Pancreas (tissue), 10 donors: ENCODE measurements at regions not wholly inside any gene's neighbourhood (a gene's known extent, or its start where the extent isn't known, plus 50 kb on each side); places are given as distances from the start of the nearest gene placed in this dataset.
A peak's percentile ranks its signal among the peaks of the same experiment; 100 is the strongest.

Experiments used
- ATAC-seq, 4 donors: fragments of 200-7000 bp; cut with Tn5 transposase; one replicate each; pipeline versions ENCODE4 v1.8.0 to v1.9.1; 2020; ENCODE audit warnings: mild to moderate bottlenecking in 4 of 4, moderate library complexity in 4 of 4
- DNase-seq, 6 donors: peaks; one replicate each; pipeline ENCODE4 v3.0.0-alpha.2; 2020
- FAIRE-seq: peaks from 2 replicates; lab custom pipeline; 2012; peaks lifted over from hg19 to GRCh38; lab: Jason Lieb, UNC
- H3K27ac ChIP-seq, 4 donors: fragments of 200-600 bp; sonication (generic); 1 replicate in 3 of 4; 2 replicates in 1 of 4; pipeline versions ENCODE4 v1.5.0 to v1.8.0; 2020
- H3K27me3 ChIP-seq, 4 donors: fragments of 200-600 bp; one replicate each; pipeline ENCODE4 v1.8.0; 2021
- H3K36me3 ChIP-seq, 3 donors: fragments of 200-600 bp; sonication (generic) in 1 of 3; one replicate each; pipeline versions ENCODE4 v1.5.0 to v1.8.0; 2020 to 2021
- H3K4me1 ChIP-seq, 3 donors: fragments of 200-600 bp; one replicate each; pipeline ENCODE4 v1.8.0; 2021
- H3K4me3 ChIP-seq, 4 donors: fragments of 200-600 bp; sonication (generic) in 2 of 4; one replicate each; pipeline versions ENCODE4 v1.5.0 to v1.8.0; 2020 to 2021
- H3K9me3 ChIP-seq, 4 donors: fragments of 200-600 bp; one replicate each; pipeline ENCODE4 v1.8.0; 2021
- WGBS, 2 donors: extraction: QIAGEN DNeasy Blood & Tissue Kit; methylation state at CpG; one replicate each; pipeline ENCODE4 v1.1.7; 2013; 5-methylcytosine and 5-hydroxymethylcytosine counted together
- intact Hi-C, 3 donors: fragments of 100-400 bp; cut with DNase I; formaldehyde crosslinking; loops; one replicate each; pipeline versions ENCODE4 v1.11.1 to v1.14.2; 2022
- TF ChIP-seq, protein P1 (sequence below), 4 donors: fragments of 200-600 bp; sonication (generic) in 3 of 4; IDR thresholded peaks; one replicate each; pipeline versions ENCODE4 v1.5.0 to v1.8.0; 2021; ENCODE audit warnings: antibody characterized with exemption in 4 of 4
- donor health status: healthy with polysubstance abuse.
- donor health status: DM: no; HTN: no; CAD: no; lungs with moderate emphysema.
- donor health status: DM: no; HTN: no; CAD: no.
- donor health status: control.
- donor health status: control.
- donor health status: Bipolar disorder and iron deficiency.
- donor health status: DM: yes; HTN: yes; CAD: no.
- donor health status: DM: no; HTN: no; CAD: no.
- donor health status: DM: no; HTN: no; CAD: no.
- donor health status: DM: yes; HTN: yes; CAD: no.

GRCh38 chr4:153146961-153147360 is 57.3 kb upstream of the TRIM2 start:
- FAIRE-seq, result no peak
- Histone ChIP-seq H3K27me3 (no peaks in the 10 kb centered on the region), H3K27ac (no peak overlapping the region), H3K9me3 (no peaks in the 10 kb centered on the region), H3K4me3 (no peak overlapping the region), H3K36me3 (no peaks in the 10 kb centered on the region), H3K4me1 (peaks cover 5 to 13% (median 10%) of the 10 kb centered on the region in 3 donors)
- 89 to 91% methylated on average over 4 of the region's 4 CpGs for WGBS, 2 donors
- no peak for ATAC-seq
- no peak for DNase-seq
- intact Hi-C loops, result loop anchor here in 1 of 3 donors (10.0 kb wide), 1 partner anchor 168 kb away; no protein-coding TSS in a partner anchor
- TF ChIP-seq, protein P1, sequence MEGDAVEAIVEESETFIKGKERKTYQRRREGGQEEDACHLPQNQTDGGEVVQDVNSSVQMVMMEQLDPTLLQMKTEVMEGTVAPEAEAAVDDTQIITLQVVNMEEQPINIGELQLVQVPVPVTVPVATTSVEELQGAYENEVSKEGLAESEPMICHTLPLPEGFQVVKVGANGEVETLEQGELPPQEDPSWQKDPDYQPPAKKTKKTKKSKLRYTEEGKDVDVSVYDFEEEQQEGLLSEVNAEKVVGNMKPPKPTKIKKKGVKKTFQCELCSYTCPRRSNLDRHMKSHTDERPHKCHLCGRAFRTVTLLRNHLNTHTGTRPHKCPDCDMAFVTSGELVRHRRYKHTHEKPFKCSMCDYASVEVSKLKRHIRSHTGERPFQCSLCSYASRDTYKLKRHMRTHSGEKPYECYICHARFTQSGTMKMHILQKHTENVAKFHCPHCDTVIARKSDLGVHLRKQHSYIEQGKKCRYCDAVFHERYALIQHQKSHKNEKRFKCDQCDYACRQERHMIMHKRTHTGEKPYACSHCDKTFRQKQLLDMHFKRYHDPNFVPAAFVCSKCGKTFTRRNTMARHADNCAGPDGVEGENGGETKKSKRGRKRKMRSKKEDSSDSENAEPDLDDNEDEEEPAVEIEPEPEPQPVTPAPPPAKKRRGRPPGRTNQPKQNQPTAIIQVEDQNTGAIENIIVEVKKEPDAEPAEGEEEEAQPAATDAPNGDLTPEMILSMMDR (IDR thresholded peaks at IDR 0.05), result no peak

- ATAC-seq, result no peak
- H3K36me3 ChIP-seq, result no peaks in the 10 kb centered on the region
- intact Hi-C loops, result loop anchor here in 1 of 3 donors (10.0 kb wide), 1 partner anchor 166 kb away; no protein-coding TSS in a partner anchor
- peaks cover 3 to 4% (median 3%) of the 10 kb centered on the region in 3 donors for H3K4me1 ChIP-seq
- no peaks in the 10 kb centered on the region for H3K27me3 ChIP-seq
- FAIRE-seq, result no peak
- TF ChIP-seq, protein P1 (IDR thresholded peaks at IDR 0.05), result no peak
- 46 to 51% methylated on average over 3 of the region's 3 CpGs for WGBS, 2 donors
- DNase-seq, result no peak
- no peak overlapping the region for H3K4me3 ChIP-seq
- no peaks in the 10 kb centered on the region for H3K9me3 ChIP-seq
- no peak overlapping the region for H3K27ac ChIP-seq
These were observed 55.5 kb upstream of the TRIM2 start for GRCh38 chr4:153148791-153149190.

DNA sequence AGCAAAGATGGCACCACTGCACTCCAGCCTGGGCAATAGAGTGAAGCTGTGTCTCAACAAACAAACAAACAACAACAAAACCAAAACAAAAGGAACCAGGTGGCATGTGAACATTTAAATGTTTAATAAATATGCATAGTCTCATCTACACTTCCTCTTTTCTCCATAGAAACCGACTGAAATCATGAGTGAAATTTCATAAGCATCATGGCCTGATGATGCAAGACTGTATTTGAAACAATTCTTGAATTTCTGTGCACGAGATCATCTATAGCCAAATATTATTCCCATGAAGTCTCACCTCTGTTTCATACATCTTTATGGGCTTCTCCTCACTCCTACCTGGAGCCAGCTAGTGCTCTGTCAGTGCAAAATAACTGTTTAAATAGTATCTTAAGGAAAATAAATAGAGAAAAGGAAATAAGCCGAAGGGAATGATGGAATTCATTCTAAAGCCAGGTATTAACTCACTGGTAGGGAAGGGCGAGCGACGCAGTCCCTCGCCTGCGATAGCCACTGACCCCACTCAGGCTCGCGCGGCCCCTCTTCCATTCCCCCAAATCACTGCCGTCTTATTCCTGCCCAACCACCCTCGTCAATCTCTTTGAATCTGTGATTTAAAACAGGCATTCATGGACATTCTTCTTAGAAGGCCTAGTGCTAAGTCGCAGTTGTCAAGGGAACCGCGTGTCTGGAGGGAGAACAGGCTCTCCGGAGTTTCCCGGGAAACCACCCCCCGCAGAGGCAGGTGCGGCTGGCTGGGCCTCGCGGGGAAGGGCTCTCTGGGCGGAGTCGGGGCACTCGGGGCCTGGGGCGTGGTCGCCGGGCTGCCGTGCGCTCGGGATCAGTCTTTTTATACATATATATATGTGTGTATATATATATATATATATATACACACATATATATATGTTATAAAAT is 52.4 kb upstream of the TRIM2 start:
- H3K4me3 ChIP-seq, result peak overlapping the region; percentile 35 to 67 (median 43)
- TF ChIP-seq, protein P1 (IDR thresholded peaks at IDR 0.05), result no peak
- H3K4me1 ChIP-seq, result no peaks in the 10 kb centered on the region
- no peaks in the 10 kb centered on the region for H3K27me3 ChIP-seq
- ATAC-seq (peak; percentile 78 to 87 (median 84)), DNase-seq (peak; percentile 79 to 92 (median 82)), FAIRE-seq (no peak)
- 17 to 21% methylated on average over 31 of the region's 31 CpGs for WGBS, 2 donors
- intact Hi-C loops, result no loop called here
- H3K27ac ChIP-seq, result peak overlapping the region in 2 of 4 donors; percentile 38 to 73
- no peaks in the 10 kb centered on the region for H3K9me3 ChIP-seq
- no peaks in the 10 kb centered on the region for H3K36me3 ChIP-seq

DNA sequence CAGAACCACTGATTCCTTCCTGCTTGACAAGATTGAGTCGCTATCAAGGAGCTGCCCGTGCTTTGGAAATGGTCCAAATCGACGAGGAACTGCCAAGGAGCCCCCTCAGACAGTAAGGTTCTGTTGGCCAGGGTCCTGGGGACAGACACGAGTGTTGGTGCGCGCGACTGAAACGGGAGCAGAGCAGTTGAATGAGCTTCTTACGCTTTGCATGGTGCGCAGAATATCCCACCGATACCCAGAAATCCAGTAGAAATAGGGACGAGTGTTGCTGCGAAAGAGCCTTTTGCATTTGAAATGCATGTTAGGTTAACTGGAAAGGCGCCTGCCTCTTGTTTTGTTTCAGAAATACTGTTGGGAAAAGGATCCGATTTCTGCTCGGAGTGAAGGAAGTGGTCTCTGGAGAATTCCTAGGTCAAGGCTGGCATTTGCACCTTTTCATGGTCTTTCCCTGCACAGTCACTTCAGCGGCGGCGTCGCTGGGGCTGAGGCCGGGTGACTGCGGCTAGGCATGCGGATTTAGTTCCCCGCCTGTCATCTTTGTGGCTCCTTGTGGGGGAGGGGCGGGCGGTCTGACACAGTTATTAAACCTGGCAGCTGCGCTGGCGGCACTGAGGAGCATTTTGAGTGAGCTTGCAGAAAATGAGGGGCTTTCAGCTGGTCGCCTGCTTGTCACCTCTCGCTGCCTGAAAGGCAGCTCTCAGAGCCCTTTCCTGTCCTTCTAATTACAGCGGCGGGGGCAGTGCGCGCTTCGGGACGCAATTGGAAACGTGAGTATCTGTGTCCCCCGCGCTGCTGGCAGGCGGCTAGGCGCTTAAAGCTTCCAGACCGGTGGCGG is 51.5 kb upstream of the TRIM2 start:
- intact Hi-C loops, result no loop called here
- Histone ChIP-seq H3K4me1 (no peaks in the 10 kb centered on the region), H3K27ac (peak overlapping the region in 3 of 4 donors; percentile 38 to 73 (median 59)), H3K9me3 (no peaks in the 10 kb centered on the region), H3K27me3 (no peaks in the 10 kb centered on the region), H3K4me3 (peak overlapping the region; percentile 35 to 67 (median 43)), H3K36me3 (no peaks in the 10 kb centered on the region)
- DNase-seq (peak; percentile 36 to 77 (median 52)), FAIRE-seq (no peak), ATAC-seq (peak; percentile 47 to 70 (median 62))
- WGBS, 2 donors, result 0 to 1% methylated on average over 44 of the region's 44 CpGs
- TF ChIP-seq, protein P1 (IDR thresholded peaks at IDR 0.05), result no peak
